Retinal pigment epithelial cell (primary cell): ENCODE measurements at regions not wholly inside any gene's neighbourhood (a gene's known extent, or its start where the extent isn't known, plus 50 kb on each side); places are given as distances from the start of the nearest gene placed in this dataset.

Experiments
- DNase-seq: peaks from one replicate; pipeline ENCODE4 v3.0.0-alpha.2; 2010; ENCODE audit warnings: low read depth
- H3K4me3 ChIP-seq: 2 replicates; pipeline ENCODE4 v1.5.1; 2011; ENCODE audit warnings: mild to moderate bottlenecking, low read length, control low read depth, moderate library complexity
- TF ChIP-seq, protein P1 (sequence below): conservative IDR thresholded peaks from 2 replicates; pipeline ENCODE4 v1.5.1; 2011; ENCODE audit warnings: low read depth, low read length, control low read depth, inconsistent platforms

- DNase-seq = no peak
- TF ChIP-seq, protein P1, sequence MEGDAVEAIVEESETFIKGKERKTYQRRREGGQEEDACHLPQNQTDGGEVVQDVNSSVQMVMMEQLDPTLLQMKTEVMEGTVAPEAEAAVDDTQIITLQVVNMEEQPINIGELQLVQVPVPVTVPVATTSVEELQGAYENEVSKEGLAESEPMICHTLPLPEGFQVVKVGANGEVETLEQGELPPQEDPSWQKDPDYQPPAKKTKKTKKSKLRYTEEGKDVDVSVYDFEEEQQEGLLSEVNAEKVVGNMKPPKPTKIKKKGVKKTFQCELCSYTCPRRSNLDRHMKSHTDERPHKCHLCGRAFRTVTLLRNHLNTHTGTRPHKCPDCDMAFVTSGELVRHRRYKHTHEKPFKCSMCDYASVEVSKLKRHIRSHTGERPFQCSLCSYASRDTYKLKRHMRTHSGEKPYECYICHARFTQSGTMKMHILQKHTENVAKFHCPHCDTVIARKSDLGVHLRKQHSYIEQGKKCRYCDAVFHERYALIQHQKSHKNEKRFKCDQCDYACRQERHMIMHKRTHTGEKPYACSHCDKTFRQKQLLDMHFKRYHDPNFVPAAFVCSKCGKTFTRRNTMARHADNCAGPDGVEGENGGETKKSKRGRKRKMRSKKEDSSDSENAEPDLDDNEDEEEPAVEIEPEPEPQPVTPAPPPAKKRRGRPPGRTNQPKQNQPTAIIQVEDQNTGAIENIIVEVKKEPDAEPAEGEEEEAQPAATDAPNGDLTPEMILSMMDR = no peak
- H3K4me3 ChIP-seq = no peak overlapping the region
Measured at GRCh38 chr16:86018071-86018470, 119.1 kb downstream of the IRF8 start.

- DNase-seq = no peak
- TF ChIP-seq, protein P1 = no peak
- no peak overlapping the region for H3K4me3 ChIP-seq
Measured at GRCh38 chr16:86018487-86018886, 119.5 kb downstream of the IRF8 start.

- TF ChIP-seq, protein P1 = no peak
Measured at GRCh38 chr16:86018941-86019340, 120.0 kb downstream of the IRF8 start.

GRCh38 chr16:86019446-86020047 lies 120.6 kb downstream of the IRF8 start:
- TF ChIP-seq, protein P1 = peak; percentile 37
- H3K4me3 ChIP-seq = no peak overlapping the region
- no peak for DNase-seq

More at GRCh38 chr16:86018941-86019340, 120.0 kb downstream of the IRF8 start:
- no peak overlapping the region for H3K4me3 ChIP-seq
- no peak for DNase-seq

DNA sequence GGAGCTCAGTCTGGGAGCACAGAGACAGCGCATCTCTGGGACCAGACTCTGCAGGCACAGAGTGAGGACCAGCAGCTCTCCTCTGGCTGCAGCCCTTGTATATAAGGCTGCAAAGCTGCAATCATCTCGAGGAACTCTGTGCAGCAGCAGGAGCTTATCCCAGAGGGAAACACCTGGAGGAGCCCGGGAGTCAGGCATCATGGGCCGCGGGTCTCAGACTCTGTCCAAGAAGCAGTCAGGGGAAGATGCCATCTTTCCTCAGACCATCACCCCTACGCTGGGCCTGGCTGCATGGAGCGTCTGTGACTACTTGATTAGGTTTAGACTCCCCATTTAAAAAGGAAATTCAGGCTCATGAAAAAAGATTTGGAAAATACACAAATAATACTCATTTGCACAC lies 122.0 kb downstream of the IRF8 start:
- no peak overlapping the region for H3K4me3 ChIP-seq
- TF ChIP-seq, protein P1 = no peak
- no peak for DNase-seq

- DNase-seq = no peak
- H3K4me3 ChIP-seq = no peak overlapping the region
- TF ChIP-seq, protein P1 = no peak
Measured at GRCh38 chr16:86022381-86022960, 123.5 kb downstream of the IRF8 start.

DNA sequence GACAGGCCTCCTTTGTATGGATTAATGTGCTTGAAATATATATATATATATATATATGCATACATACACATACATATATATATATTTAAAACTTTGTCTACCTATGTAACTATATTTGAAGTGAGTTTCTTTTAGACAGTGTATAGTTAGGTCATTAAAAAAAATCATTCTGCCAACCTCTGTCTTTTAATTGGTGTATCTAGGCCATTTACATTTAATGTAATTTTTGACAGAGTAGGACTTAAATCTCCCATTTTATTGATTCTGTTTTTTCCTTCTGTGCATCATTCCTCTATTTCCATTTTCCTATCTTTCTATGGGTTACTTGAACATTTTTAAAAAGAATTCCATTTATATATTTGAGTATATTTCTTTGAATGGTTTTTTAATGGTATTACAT lies 125.2 kb downstream of the IRF8 start:
- H3K4me3 ChIP-seq = no peak overlapping the region
- no peak for DNase-seq
- TF ChIP-seq, protein P1 = no peak
